NB4 (cell line): ENCODE measurements at regions not wholly inside any gene's neighbourhood (a gene's known extent, or its start where the extent isn't known, plus 50 kb on each side); places are given as distances from the start of the nearest gene placed in this dataset.

Source experiments
- MYC ChIP-seq: IDR thresholded peaks from 2 replicates; pipeline ENCODE4 v1.6.1; 2011; ENCODE audit warnings: low read depth, low read length
- POLR2A ChIP-seq: IDR thresholded peaks from 2 replicates; pipeline ENCODE4 v1.6.1; 2011; ENCODE audit warnings: mild to moderate bottlenecking; ENCODE audit not compliant: insufficient read length; ENCODE audit errors: extremely low read depth
- TF ChIP-seq, protein P1 (sequence below): IDR thresholded peaks from one replicate; pipeline ENCODE4 v1.5.1; 2012; ENCODE audit warnings: low read depth, low read length
- TF ChIP-seq, protein P2 (sequence below): IDR thresholded peaks from 2 replicates; pipeline ENCODE4 v1.6.1; 2011; ENCODE audit warnings: low read depth, low read length

DNA sequence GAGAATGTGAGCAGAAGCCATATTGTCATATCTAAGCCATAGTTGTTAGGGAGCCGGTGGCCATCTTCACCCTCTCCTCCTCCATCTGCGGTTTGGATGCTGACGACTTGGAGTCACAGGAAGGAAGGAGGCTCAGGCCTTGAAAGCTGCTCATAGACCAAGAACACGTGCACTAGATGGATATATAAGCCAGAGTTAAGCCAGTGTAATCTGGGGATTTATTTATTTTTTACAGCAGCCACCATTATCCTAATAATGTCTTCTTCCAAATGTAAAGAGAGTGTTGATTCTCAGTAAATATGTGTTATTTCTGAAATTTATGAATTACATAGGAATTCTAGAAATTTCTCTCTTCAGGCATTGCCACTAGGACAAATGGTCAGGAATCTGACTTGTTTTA, 689.9 kb downstream of the QKI start:
- TF ChIP-seq, protein P1, sequence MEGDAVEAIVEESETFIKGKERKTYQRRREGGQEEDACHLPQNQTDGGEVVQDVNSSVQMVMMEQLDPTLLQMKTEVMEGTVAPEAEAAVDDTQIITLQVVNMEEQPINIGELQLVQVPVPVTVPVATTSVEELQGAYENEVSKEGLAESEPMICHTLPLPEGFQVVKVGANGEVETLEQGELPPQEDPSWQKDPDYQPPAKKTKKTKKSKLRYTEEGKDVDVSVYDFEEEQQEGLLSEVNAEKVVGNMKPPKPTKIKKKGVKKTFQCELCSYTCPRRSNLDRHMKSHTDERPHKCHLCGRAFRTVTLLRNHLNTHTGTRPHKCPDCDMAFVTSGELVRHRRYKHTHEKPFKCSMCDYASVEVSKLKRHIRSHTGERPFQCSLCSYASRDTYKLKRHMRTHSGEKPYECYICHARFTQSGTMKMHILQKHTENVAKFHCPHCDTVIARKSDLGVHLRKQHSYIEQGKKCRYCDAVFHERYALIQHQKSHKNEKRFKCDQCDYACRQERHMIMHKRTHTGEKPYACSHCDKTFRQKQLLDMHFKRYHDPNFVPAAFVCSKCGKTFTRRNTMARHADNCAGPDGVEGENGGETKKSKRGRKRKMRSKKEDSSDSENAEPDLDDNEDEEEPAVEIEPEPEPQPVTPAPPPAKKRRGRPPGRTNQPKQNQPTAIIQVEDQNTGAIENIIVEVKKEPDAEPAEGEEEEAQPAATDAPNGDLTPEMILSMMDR, result no peak
- TF ChIP-seq MYC (no peak), POLR2A (no peak)
- TF ChIP-seq, protein P2, sequence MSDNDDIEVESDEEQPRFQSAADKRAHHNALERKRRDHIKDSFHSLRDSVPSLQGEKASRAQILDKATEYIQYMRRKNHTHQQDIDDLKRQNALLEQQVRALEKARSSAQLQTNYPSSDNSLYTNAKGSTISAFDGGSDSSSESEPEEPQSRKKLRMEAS, result no peak
